Brain microvascular endothelial cell (primary cell): ENCODE measurements at regions not wholly inside any gene's neighbourhood (a gene's known extent, or its start where the extent isn't known, plus 50 kb on each side); places are given as distances from the start of the nearest gene placed in this dataset.
"Not testable (repeated sequence)": the region's sequence is repeated elsewhere in the genome, so short reads cannot be mapped to it uniquely, and the experiment has no call there.

ENCODE experiments used
- DNase-seq: peaks from one replicate; pipeline ENCODE4 v3.0.0-alpha.2; 2020
- H3K27ac ChIP-seq: fragments of 250-450 bp; sonication (Bioruptor Pico); 2 replicates; pipeline ENCODE4 v1.5.1; 2020; ENCODE audit warnings: mild to moderate bottlenecking, moderate library complexity
- H3K27me3 ChIP-seq: fragments of 250-450 bp; sonication (Bioruptor Pico); replicated peaks from 2 replicates; pipeline ENCODE4 v1.5.1; 2020; ENCODE audit warnings: mild to moderate bottlenecking
- H3K36me3 ChIP-seq: fragments of 250-450 bp; sonication (Bioruptor Pico); replicated peaks from 2 replicates; pipeline ENCODE4 v1.5.1; 2020; ENCODE audit warnings: mild to moderate bottlenecking
- H3K4me3 ChIP-seq: 2 replicates; pipeline ENCODE4 v1.5.1; 2011; ENCODE audit warnings: low read depth, mild to moderate bottlenecking, control low read depth, low read length, moderate library complexity
- CTCF ChIP-seq: IDR thresholded peaks from 2 replicates; pipeline ENCODE4 v1.5.1; 2011; ENCODE audit warnings: low read depth, mild to moderate bottlenecking, moderate library complexity, low read length, control low read depth, inconsistent platforms; ENCODE audit errors: missing control alignments
- in situ Hi-C: cut with HindIII; loops from 2 replicates; pipeline ENCODE4 v1.10.0; 2017; ENCODE audit warnings: low sequenced_read_pairs, low pct_ligation_motif_present

GRCh38 chr5:154676508-154676907 lies 78.7 kb upstream of the LARP1 start:
- Histone ChIP-seq H3K27me3 (no peaks in the 10 kb centered on the region), H3K4me3 (no peak overlapping the region), H3K36me3 (no peaks in the 10 kb centered on the region), H3K27ac (no peak overlapping the region)
- in situ Hi-C loops, result no loop called here
- no peak for DNase-seq
- no peak for TF ChIP-seq CTCF

GRCh38 chr5:154674029-154674428 lies 81.1 kb upstream of the LARP1 start:
- Histone ChIP-seq H3K27me3 (no peaks in the 10 kb centered on the region), H3K27ac (no peak overlapping the region), H3K36me3 (no peaks in the 10 kb centered on the region), H3K4me3 (no peak overlapping the region)
- no peak for TF ChIP-seq CTCF
- in situ Hi-C loops, result no loop called here
- DNase-seq, result no peak

GRCh38 chr5:154673506-154673905 lies 81.7 kb upstream of the LARP1 start:
- Histone ChIP-seq H3K4me3 (no peak overlapping the region), H3K27ac (no peak overlapping the region), H3K36me3 (no peaks in the 10 kb centered on the region), H3K27me3 (no peaks in the 10 kb centered on the region)
- TF ChIP-seq CTCF, result no peak
- in situ Hi-C loops, result no loop called here
- no peak for DNase-seq

- DNase-seq, H3K27ac ChIP-seq, H3K36me3 ChIP-seq, in situ Hi-C loops, H3K4me3 ChIP-seq, H3K27me3 ChIP-seq: not testable (repeated sequence)
Observed at GRCh38 chr5:154669913-154670312, 85.3 kb upstream of the LARP1 start.

- in situ Hi-C loops, result no loop called here
Observed at GRCh38 chr5:154669402-154669801, 85.8 kb upstream of the LARP1 start.

GRCh38 chr5:154664869-154665268 lies 90.3 kb upstream of the LARP1 start:
- Histone ChIP-seq H3K27me3 (no peaks in the 10 kb centered on the region), H3K4me3 (no peak overlapping the region), H3K36me3 (no peaks in the 10 kb centered on the region), H3K27ac (no peak overlapping the region)
- TF ChIP-seq CTCF, result no peak
- in situ Hi-C loops, result no loop called here
- no peak for DNase-seq

More at GRCh38 chr5:154669402-154669801, 85.8 kb upstream of the LARP1 start:
- H3K27me3 ChIP-seq, result no peaks in the 10 kb centered on the region
- DNase-seq, result no peak
- no peak overlapping the region for H3K4me3 ChIP-seq
- H3K36me3 ChIP-seq, result no peaks in the 10 kb centered on the region
- H3K27ac ChIP-seq, result no peak overlapping the region
- TF ChIP-seq CTCF, result no peak
